ENCODE measurements at regions not wholly inside any gene's neighbourhood (a gene's known extent, or its start where the extent isn't known, plus 50 kb on each side); places are given as distances from the start of the nearest gene placed in this dataset.

- TF ChIP-seq, protein P1, sequence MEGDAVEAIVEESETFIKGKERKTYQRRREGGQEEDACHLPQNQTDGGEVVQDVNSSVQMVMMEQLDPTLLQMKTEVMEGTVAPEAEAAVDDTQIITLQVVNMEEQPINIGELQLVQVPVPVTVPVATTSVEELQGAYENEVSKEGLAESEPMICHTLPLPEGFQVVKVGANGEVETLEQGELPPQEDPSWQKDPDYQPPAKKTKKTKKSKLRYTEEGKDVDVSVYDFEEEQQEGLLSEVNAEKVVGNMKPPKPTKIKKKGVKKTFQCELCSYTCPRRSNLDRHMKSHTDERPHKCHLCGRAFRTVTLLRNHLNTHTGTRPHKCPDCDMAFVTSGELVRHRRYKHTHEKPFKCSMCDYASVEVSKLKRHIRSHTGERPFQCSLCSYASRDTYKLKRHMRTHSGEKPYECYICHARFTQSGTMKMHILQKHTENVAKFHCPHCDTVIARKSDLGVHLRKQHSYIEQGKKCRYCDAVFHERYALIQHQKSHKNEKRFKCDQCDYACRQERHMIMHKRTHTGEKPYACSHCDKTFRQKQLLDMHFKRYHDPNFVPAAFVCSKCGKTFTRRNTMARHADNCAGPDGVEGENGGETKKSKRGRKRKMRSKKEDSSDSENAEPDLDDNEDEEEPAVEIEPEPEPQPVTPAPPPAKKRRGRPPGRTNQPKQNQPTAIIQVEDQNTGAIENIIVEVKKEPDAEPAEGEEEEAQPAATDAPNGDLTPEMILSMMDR (IDR thresholded peaks at IDR 0.05 in 2 of 3, conservative IDR thresholded peaks at IDR 0.05 in 1 of 3; ENCODE audit: borderline replicate concordance in 1 of 3, insufficient read depth in 1 of 3, low read depth in 2 of 3, low read length in 2 of 3): no peak
- TF ChIP-seq POLR2A (IDR thresholded peaks at IDR 0.05; ENCODE audit: borderline replicate concordance, extremely low read depth, insufficient read depth, insufficient read length) (no peak), POLR2AphosphoS5 (IDR thresholded peaks at IDR 0.05; ENCODE audit: low read depth, low read length) (no peak), EZH2 (IDR thresholded peaks at IDR 0.05) (no peak), REST (IDR thresholded peaks at IDR 0.05; ENCODE audit: low read depth) (no peak), RAD21 (IDR thresholded peaks at IDR 0.05; ENCODE audit: low read depth) (no peak), SP1 (IDR thresholded peaks at IDR 0.05; ENCODE audit: low read depth) (no peak), ZNF274 (IDR thresholded peaks at IDR 0.05; ENCODE audit: low read depth, low read length) (no peak), MAX (IDR thresholded peaks at IDR 0.05) (no peak), ELF1 (IDR thresholded peaks at IDR 0.05; ENCODE audit: borderline replicate concordance, low read depth) (no peak), ZFX (IDR thresholded peaks at IDR 0.05) (no peak), SIN3A (IDR thresholded peaks at IDR 0.05; ENCODE audit: low read depth) (no peak)
- TF ChIP-seq, protein P2, sequence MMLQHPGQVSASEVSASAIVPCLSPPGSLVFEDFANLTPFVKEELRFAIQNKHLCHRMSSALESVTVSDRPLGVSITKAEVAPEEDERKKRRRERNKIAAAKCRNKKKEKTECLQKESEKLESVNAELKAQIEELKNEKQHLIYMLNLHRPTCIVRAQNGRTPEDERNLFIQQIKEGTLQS (IDR thresholded peaks at IDR 0.05): no peak
Measured at GRCh38 chr13:105342281-105342820, 1193.1 kb downstream of the EFNB2 start.

All from HCT116 (cell line).